Effector CD8-positive, alpha-beta T cell (primary cell): ENCODE measurements at regions not wholly inside any gene's neighbourhood (a gene's known extent, or its start where the extent isn't known, plus 50 kb on each side); places are given as distances from the start of the nearest gene placed in this dataset.

Experiments
- DNase-seq: peaks from one replicate; lab custom pipeline; 2025; lab: John Stamatoyannopoulos, UW

GRCh38 chr15:97092656-97093055, 762.2 kb downstream of the NR2F2 start:
- DNase-seq = no peak

- DNase-seq = no peak
These were observed 765.9 kb downstream of the NR2F2 start for GRCh38 chr15:97096303-97096835.

- DNase-seq = no peak
These were observed 768.5 kb downstream of the NR2F2 start for GRCh38 chr15:97099040-97099439.

- DNase-seq = no peak
These were observed 771.1 kb downstream of the NR2F2 start for GRCh38 chr15:97101572-97101971.

- DNase-seq = no peak
These were observed 784.6 kb downstream of the NR2F2 start for GRCh38 chr15:97114900-97115760.

GRCh38 chr15:97115761-97116070, 785.2 kb downstream of the NR2F2 start:
- DNase-seq = no peak

GRCh38 chr15:97124790-97125189, 794.3 kb downstream of the NR2F2 start:
- no peak for DNase-seq

GRCh38 chr15:97126553-97127233, 796.2 kb downstream of the NR2F2 start:
- DNase-seq = no peak

- no peak for DNase-seq
These were observed 799.2 kb downstream of the NR2F2 start for GRCh38 chr15:97129674-97130073.

- no peak for DNase-seq
These were observed 809.7 kb downstream of the NR2F2 start for GRCh38 chr15:97140216-97140615.

GRCh38 chr15:97141360-97141759, 810.9 kb downstream of the NR2F2 start:
- no peak for DNase-seq

- DNase-seq = no peak
These were observed 811.4 kb downstream of the NR2F2 start for GRCh38 chr15:97141871-97142270.

- no peak for DNase-seq
These were observed 813.3 kb downstream of the NR2F2 start for GRCh38 chr15:97143592-97144376.

- DNase-seq = no peak
These were observed 813.8 kb downstream of the NR2F2 start for GRCh38 chr15:97144377-97144711.

GRCh38 chr15:97146929-97147870, 813.3 kb upstream of the ARRDC4 start:
- no peak for DNase-seq

- DNase-seq = no peak
These were observed 807.0 kb upstream of the ARRDC4 start for GRCh38 chr15:97153356-97153965.

GRCh38 chr15:97156739-97157265, 803.7 kb upstream of the ARRDC4 start:
- DNase-seq = no peak

GRCh38 chr15:97162805-97163495, 797.6 kb upstream of the ARRDC4 start:
- no peak for DNase-seq

- no peak for DNase-seq
These were observed 795.3 kb upstream of the ARRDC4 start for GRCh38 chr15:97165205-97165604.
